Activated CD4-positive, alpha-beta T cell treated with anti-CD3 and anti-CD28 coated beads, Interleukin-2, amount 50 U/mL, for 48 hours (primary cell): ENCODE measurements at regions not wholly inside any gene's neighbourhood (a gene's known extent, or its start where the extent isn't known, plus 50 kb on each side); places are given as distances from the start of the nearest gene placed in this dataset.

ENCODE experiments used
- DNase-seq, 2 experiments: peaks; one replicate each; pipeline ENCODE4 v3.0.0-alpha.2; 2020

DNA sequence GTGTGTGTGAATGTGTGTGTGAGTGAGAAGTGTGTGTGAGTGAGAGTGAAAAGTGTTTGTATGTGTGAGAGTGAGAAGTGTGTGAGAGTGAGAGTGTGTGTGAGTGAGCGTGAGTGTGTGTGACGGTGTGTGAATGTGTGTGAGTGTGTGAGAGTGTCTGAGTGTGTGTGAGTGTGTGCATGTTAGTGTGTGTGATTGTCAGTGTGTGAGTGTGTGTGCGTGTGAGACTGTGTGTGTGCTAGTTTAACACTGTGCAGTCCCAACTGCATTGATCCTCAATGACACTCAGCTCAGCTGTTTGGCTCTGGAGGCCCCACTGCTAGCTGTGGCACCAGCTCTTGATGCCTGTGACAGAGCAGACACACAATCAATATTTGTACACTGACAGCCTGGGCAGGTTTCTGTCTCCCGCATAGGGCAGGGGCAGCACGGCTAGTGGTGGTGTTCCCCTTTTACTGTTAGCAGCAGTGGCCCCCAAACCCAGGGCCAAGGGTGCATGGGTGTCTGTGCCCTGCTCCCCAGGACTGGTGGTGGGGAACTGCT is 135.0 kb downstream of the INHBB start:
- no peak for DNase-seq

GRCh38 chr2:120481446-120482194 is 135.7 kb downstream of the INHBB start:
- DNase-seq: no peak

DNA sequence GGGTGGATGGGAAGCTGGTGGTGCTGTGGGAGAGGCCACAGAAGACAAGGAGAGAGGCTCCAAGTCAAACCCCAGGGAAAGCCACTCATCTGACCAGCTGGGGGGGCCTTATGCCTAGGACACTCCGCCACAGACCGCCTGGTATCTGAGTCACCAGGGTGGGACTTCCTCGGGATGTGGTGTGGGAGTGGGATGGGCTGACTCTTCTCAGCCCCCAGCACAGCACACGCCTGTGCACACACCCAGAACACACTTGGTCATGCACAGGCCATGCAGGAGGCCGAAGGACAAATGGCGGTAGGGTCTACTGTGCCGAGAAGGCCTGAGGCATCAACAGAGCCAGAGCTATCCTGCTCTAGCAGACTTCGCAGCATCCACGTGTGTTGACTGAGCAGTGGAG is 136.4 kb downstream of the INHBB start:
- DNase-seq: no peak

DNA sequence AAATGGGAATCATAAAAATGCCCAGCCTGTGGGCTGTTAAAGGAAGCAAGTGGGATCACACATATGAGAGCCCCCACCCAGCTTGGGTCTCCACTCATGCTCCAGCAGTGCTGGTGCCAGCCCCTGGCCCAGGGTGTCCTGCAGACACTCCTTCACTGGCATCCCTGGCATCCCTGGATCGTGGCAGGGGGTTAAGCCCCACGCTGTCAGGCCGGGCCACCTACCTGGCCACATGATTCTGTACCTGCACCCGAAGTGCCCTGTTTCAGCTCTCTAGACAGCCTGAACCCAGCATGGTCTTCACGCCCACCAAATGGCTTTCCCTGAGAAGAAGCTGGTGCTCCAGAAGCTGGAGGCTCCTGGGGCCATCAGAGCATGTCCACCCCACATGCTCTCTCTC is 137.4 kb downstream of the INHBB start:
- DNase-seq: no peak

- DNase-seq: no peak
Measured at GRCh38 chr2:120485096-120485495, 139.2 kb downstream of the INHBB start.

DNA sequence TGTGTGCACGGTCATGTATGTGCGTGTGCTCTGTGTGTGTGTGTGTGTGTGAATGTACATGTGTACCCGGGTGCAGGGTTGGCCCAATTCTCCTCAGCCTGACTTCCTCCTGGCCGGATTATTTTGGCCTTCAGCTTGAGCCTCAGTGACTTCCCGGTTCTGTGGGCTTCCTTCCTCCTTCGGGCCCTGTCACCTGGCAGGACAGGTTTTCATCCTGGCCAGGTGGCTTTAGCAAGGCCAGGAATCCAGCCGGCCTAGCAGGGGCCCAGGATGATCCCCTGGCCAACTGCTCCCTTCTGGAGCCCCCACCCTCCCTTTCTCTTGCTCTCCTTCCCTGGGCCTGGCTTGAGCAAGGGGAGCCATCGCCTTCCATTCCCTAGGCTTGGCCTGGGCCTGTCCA is 140.5 kb downstream of the INHBB start:
- no peak for DNase-seq

DNA sequence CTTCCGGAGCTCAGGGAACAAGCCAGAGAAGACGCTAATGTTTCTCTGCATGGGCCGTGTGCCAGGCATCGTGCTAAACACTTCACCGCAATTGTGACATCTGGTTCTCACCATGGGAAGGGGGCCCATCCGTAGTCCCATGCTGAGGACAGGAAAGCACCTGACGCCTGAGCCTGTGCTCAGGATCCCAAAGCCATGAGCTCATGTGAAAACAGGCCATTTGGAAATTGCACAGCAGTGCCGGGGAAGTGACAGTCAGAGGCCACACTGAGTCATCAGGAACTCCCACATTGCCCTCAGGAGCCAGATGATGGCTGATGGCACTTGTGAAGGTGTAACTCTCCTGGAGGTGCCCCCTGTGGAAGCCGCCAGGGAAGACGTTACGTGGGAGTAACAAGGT is 141.0 kb downstream of the INHBB start:
- no peak for DNase-seq

GRCh38 chr2:120488531-120488930 is 142.6 kb downstream of the INHBB start:
- no peak for DNase-seq

DNA sequence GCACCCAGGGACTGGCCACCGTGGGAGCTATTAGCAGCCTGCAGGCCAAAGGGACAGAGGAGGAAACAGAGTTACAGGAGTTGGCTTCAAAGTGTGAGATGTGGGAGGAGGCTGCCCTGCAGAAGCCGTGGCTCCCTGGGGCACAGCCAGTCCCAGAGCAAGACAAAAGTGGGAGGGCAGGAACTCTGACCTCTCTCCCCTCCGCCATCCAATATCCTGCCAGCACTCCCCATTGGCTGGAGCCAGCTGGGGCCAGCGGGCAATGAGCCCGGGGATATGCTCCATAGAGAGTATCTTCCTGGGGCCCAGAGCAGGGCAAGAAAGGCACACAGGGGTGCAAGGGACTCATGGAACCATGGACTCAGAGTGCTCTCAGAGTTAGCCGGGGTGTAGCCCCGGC is 143.1 kb downstream of the INHBB start:
- DNase-seq: no peak

DNA sequence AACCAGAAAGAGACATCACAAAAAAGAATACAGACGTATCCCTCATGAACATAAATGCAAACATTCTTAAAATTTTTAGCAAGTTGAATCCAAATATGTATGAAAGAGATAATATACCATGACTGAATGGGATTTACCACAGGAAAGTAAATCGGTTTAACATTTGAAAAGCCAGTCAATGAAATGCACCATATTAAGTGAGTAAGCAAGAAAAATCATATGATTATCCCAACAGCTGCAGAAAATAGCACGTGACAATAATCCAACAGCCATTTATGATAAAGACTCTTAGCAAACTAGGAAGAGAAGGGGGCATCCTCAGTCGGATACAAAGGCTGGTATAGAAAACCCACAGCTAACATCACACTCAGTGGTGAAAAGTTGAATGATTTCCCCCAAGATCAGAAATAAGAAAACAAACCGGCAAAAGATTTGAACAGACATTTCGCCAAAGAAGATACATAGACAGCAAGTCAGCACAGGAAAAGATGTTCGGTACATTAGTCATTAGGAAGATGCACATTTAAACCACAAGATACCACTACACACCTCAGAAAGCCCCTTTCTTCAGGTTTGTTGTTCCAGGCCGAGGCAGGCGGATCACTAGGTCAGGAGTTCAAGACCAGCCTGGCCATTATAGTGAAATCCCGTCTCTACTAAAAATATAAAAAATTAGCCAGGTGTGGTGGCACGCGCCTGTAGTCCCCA is 144.3 kb downstream of the INHBB start:
- no peak for DNase-seq

DNA sequence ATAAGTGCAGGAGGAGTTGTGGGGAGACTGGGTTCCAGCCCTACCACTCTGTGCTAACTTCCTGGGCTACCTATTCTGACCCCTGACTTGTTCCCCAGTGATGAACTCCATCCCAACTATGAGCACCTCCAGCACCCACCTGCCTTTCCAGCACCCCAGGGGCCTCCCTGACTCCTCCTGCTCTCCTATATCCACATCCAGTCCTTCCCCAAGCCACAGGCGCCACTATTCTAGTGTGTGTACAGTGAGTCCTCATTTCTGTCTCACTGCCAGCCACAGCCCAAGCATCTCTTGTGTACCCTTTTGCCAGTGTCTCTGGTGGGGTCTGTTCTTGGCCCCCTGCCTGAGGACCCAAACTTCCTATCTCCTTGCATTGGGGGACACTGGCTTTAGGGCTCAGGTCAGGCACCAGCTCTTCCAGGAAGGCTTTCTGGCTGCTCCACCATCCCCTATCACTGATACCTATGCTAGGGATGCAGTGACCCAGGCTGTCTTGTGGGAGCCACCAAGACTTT is 145.2 kb downstream of the INHBB start:
- no peak for DNase-seq

DNA sequence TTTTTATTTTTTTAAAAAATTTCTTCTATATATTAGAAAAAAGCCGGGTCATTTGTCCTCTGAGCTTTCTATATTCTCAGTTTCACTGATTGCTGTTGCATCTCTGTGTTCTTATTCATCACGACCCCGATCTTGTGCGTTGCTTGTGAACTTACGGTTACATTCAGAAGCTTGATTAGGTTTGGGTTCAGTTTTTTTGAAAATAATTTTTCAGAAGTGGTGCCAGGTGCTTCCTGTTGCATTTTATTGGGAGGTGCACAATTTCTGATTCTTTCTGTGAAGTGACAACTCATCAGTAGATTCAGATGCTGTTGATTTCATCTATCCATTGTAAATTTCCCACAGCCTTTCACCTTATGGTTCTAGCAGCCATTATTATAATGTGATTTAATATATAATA is 147.3 kb downstream of the INHBB start:
- DNase-seq: no peak

GRCh38 chr2:120494446-120494845 is 148.5 kb downstream of the INHBB start:
- no peak for DNase-seq

- DNase-seq: no peak
Measured at GRCh38 chr2:120495586-120495985, 149.7 kb downstream of the INHBB start.

GRCh38 chr2:120496235-120496634 is 150.3 kb downstream of the INHBB start:
- DNase-seq: no peak

- no peak for DNase-seq
Measured at GRCh38 chr2:120496759-120497158, 150.8 kb downstream of the INHBB start.

DNA sequence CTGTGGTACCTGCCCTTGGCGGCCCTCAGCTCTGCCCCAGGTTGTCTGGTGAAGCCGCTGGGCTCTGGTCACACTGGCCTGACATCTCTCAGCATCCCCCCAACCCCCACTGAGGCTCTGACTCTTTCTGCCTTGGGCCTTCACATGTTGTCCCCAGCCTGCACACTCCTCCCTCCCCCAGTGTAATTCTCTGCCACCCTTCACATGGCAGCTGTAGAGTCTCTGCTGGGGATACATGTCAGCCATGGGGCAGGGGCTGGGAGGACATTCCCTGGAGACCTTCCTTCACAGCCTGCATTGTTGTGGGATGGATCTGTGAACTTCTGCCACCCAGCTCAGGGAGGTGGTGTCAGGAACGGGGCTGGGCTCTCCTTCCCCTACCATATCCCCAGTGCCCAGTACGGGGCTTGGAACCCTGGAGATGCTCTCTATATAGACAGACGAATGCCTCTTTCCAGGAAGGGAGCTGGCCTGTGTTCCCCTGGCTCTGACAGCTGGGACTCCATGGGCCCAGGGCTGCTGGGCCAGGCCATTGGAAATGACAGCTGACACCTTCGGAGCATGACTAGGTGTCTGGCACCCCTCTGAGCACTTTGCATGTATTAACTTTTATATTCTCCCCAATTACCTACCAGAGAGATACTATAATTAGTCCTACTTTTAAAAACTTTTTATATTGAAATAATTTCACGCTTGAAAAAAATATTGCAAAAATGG is 151.5 kb downstream of the INHBB start:
- DNase-seq: no peak

DNA sequence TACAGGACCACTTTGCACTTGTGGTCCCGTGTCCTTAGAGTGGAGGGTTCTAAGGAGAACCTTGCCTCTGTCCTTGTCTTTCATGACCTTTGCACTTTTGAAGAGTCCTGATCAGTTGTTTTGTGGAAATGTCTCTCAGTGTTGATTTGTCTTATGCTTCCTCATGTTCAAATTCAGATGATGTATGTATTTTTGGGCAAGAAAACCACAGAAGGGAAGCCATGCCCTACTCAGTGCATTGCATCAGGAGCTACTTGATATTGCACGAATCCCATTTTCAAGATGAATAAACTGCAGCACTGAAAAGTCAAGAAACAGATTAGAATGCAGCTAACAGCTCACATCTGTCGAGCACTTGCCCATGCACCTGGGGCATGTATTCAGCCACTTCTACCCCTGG is 152.2 kb downstream of the INHBB start:
- DNase-seq: no peak

DNA sequence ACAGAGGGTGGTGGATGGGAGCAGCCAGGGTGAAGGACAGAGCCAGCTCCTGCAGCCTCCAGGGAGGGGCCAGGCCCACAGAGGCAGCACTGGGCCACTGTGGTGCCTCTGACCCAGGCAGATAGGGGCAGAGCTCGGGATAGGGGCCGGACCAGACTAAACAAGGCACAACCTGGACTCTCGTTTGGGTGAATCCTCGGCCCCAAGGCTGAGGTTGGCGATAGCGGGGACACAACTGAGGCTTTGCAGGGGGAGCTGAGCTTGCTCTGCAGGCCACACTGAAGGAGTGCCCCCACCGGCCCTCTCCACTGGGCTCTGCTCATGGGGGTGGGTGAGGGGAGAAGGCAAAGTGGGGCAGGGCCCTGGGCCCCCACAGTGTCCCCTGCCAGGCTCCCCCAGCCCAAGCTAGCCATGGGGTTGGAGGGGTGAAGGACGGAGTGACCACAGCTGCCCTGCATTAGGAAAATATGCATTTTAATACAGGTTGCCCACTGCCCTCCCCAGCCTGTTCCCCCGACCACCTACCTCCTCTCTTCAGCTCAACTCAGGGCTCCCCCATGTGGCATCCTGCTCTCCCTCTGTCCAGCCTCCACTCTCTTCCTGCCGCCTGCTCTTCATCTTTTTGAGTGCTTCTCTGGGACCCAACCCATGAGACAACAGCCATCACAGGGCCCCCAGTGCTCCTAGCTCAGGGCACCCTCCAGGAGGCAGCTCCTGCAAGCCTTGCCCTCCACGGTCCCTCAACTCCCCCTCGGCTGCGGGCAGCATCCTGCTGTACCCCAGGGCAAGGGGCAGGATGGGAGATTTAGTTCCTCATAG is 152.8 kb downstream of the INHBB start:
- DNase-seq: no peak

- no peak for DNase-seq
Measured at GRCh38 chr2:120499784-120500495, 154.0 kb downstream of the INHBB start.

GRCh38 chr2:120501591-120501990 is 155.7 kb downstream of the INHBB start:
- DNase-seq: no peak

- DNase-seq: no peak
Measured at GRCh38 chr2:120502357-120502756, 156.4 kb downstream of the INHBB start.
